ENCODE measurements at regions not wholly inside any gene's neighbourhood (a gene's known extent, or its start where the extent isn't known, plus 50 kb on each side); places are given as distances from the start of the nearest gene placed in this dataset.

DNA sequence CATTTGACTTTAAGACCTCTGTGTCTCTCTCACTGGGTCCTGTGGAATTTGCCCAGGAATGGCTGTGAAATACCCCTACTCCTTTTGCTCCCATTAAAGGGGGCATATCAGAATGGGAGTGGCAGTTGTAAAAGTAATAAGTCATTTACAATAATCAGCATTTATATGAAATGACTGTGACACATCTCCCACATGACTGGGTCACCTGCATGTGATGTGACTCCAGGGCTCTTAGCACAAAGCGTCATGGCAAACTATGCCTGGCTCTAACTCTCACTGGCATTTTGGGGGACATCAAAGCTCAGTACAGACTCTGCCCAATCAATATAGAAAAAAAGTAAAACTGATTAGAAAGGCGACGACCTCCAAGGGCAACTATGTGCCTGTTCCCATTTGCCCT, 157.6 kb downstream of the RPS24 start:
- BruUV-seq (replicated peaks): no TSS peak
- Mint-ChIP-seq H3K4me3 (ENCODE audit: low read depth, unreplicated experiment) (no peak overlapping the region), H3K36me3 (ENCODE audit: insufficient read depth, unreplicated experiment) (no peaks in the 10 kb centered on the region), H3K27ac (ENCODE audit: unreplicated experiment) (no peak overlapping the region), H3K27me3 (ENCODE audit: unreplicated experiment) (peaks cover 66% of the 10 kb centered on the region), H3K9me3 (ENCODE audit: low read depth, unreplicated experiment) (no peaks in the 10 kb centered on the region), H3K4me1 (ENCODE audit: low read depth, unreplicated experiment) (no peaks in the 10 kb centered on the region)
- CTCF ChIA-PET: interaction anchor here (0.6 kb wide), 1 partner anchor 100 kb away, joined by 4 read pairs; no protein-coding TSS in a partner anchor
- intact Hi-C loops (cut with micrococcal nuclease; ENCODE audit: unreplicated experiment): no loop called here
- no peak for DNase-seq
- TF ChIP-seq, protein P1, sequence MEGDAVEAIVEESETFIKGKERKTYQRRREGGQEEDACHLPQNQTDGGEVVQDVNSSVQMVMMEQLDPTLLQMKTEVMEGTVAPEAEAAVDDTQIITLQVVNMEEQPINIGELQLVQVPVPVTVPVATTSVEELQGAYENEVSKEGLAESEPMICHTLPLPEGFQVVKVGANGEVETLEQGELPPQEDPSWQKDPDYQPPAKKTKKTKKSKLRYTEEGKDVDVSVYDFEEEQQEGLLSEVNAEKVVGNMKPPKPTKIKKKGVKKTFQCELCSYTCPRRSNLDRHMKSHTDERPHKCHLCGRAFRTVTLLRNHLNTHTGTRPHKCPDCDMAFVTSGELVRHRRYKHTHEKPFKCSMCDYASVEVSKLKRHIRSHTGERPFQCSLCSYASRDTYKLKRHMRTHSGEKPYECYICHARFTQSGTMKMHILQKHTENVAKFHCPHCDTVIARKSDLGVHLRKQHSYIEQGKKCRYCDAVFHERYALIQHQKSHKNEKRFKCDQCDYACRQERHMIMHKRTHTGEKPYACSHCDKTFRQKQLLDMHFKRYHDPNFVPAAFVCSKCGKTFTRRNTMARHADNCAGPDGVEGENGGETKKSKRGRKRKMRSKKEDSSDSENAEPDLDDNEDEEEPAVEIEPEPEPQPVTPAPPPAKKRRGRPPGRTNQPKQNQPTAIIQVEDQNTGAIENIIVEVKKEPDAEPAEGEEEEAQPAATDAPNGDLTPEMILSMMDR (IDR thresholded peaks at IDR 0.05; ENCODE audit: unreplicated experiment): no peak

DNA sequence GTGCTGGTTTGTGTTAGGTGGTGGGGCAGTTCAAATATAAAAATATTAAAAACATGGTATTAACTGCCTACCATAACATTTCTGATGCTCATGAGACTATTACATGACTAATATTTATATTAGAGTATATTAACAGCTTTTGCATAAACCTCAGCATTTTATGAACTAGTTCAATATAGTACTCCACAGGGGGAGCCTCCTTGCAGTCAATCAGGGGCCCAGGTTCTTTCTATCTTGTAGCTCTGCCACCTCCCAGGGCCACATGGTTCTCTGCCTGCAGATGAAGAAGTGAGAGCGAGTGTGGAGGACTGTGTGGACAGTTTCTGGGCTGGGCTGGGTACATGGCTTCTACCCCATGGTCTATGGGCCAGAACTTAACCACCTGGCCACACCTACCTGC, 159.5 kb downstream of the RPS24 start:
- DNase-seq: no peak
- TF ChIP-seq, protein P1 (IDR thresholded peaks at IDR 0.05; ENCODE audit: unreplicated experiment): no peak
- no peaks in the 10 kb centered on the region for H3K9me3 Mint-ChIP-seq (ENCODE audit: low read depth, unreplicated experiment)
- no peak overlapping the region for H3K4me3 Mint-ChIP-seq (ENCODE audit: low read depth, unreplicated experiment)
- no peak overlapping the region for H3K27ac Mint-ChIP-seq (ENCODE audit: unreplicated experiment)
- H3K36me3 Mint-ChIP-seq (ENCODE audit: insufficient read depth, unreplicated experiment): no peaks in the 10 kb centered on the region
- BruUV-seq (replicated peaks): no TSS peak
- intact Hi-C loops (cut with micrococcal nuclease; ENCODE audit: unreplicated experiment): no loop called here
- no peaks in the 10 kb centered on the region for H3K4me1 Mint-ChIP-seq (ENCODE audit: low read depth, unreplicated experiment)
- peaks cover 66% of the 10 kb centered on the region for H3K27me3 Mint-ChIP-seq (ENCODE audit: unreplicated experiment)
- CTCF ChIA-PET: no interaction called here

DNA sequence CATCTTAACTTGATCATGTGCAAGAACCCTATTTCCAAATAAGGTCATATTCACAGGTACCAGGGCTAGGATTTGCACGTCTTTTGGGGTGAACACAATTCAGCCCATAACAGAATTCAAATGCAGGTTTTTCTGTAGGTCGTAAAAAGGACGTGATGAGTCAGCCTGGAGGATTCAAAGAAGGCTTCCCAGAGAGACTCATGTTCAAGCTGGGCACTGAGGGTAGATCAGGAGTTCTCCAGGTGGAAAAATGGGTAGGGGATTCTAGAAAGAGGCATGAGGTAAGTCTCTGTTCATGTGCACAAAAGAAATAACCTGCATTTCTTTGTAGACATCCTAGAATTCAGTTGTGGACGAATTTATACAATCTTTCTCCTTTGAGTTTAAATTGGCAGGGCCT, 160.4 kb downstream of the RPS24 start:
- Mint-ChIP-seq H3K4me3 (ENCODE audit: low read depth, unreplicated experiment) (no peak overlapping the region), H3K27ac (ENCODE audit: unreplicated experiment) (no peak overlapping the region), H3K27me3 (ENCODE audit: unreplicated experiment) (peaks cover 60% of the 10 kb centered on the region), H3K36me3 (ENCODE audit: insufficient read depth, unreplicated experiment) (no peaks in the 10 kb centered on the region), H3K9me3 (ENCODE audit: low read depth, unreplicated experiment) (no peaks in the 10 kb centered on the region), H3K4me1 (ENCODE audit: low read depth, unreplicated experiment) (no peaks in the 10 kb centered on the region)
- TF ChIP-seq, protein P1 (IDR thresholded peaks at IDR 0.05; ENCODE audit: unreplicated experiment): no peak
- no peak for DNase-seq
- CTCF ChIA-PET: no interaction called here
- intact Hi-C loops (cut with micrococcal nuclease; ENCODE audit: unreplicated experiment): no loop called here
- BruUV-seq (replicated peaks): no TSS peak

DNA sequence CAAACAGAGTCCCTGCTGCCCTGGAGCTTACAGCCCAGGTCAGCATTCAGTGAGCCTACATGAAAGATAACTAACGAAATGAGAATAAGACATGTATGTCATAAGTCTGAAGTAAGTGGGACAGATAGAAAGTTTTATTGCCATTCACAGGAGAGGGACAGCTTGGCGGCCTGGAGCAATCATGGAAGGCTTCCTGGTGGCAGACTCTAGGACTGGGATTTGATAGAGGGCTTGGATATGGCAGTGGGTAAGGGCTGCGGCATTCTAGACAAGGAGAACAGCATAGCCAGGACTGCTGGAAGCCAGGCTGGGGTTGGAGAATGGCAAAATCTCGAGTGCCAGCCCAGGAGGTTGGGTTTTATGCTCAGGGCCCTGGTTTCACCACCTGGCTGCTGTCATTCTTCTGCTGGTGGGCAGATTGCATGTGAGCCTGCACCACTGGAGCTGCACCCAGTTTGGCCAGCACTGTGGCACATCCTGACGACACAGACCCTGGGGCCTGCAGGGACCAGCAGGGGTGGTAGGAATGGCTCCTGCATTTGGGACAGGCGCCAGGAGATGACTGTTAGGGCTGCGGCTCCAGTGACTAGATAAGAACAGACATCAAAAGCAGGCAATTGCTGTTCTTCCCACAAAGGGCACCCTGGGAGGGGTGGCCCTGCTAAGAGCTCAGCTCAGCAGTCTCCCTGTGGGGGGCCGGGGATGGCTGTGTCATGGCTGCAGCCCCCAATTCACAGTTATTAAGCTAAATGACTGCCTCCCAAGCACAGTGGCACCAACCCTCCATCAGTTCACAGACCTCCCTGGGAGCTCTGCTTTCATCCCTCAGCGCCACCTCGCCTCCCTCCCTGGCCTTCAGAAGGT, 161.1 kb downstream of the RPS24 start:
- Mint-ChIP-seq H3K36me3 (ENCODE audit: insufficient read depth, unreplicated experiment) (no peaks in the 10 kb centered on the region), H3K27ac (ENCODE audit: unreplicated experiment) (no peak overlapping the region), H3K4me1 (ENCODE audit: low read depth, unreplicated experiment) (no peaks in the 10 kb centered on the region), H3K4me3 (ENCODE audit: low read depth, unreplicated experiment) (no peak overlapping the region), H3K9me3 (ENCODE audit: low read depth, unreplicated experiment) (no peaks in the 10 kb centered on the region), H3K27me3 (ENCODE audit: unreplicated experiment) (peaks cover 53% of the 10 kb centered on the region)
- DNase-seq: no peak
- TF ChIP-seq, protein P1 (IDR thresholded peaks at IDR 0.05; ENCODE audit: unreplicated experiment): no peak
- no TSS peak for BruUV-seq (replicated peaks)
- CTCF ChIA-PET: no interaction called here
- intact Hi-C loops (cut with micrococcal nuclease; ENCODE audit: unreplicated experiment): no loop called here
